Stimulated activated naive CD4-positive, alpha-beta T cell (primary cell): ENCODE measurements at regions not wholly inside any gene's neighbourhood (a gene's known extent, or its start where the extent isn't known, plus 50 kb on each side); places are given as distances from the start of the nearest gene placed in this dataset.
"Not testable (repeated sequence)": the region's sequence is repeated elsewhere in the genome, so short reads cannot be mapped to it uniquely, and the experiment has no call there.

Experiments
- DNase-seq, 6 experiments: peaks; one replicate each; lab custom pipeline; 2025; lab: John Stamatoyannopoulos, UW

DNA sequence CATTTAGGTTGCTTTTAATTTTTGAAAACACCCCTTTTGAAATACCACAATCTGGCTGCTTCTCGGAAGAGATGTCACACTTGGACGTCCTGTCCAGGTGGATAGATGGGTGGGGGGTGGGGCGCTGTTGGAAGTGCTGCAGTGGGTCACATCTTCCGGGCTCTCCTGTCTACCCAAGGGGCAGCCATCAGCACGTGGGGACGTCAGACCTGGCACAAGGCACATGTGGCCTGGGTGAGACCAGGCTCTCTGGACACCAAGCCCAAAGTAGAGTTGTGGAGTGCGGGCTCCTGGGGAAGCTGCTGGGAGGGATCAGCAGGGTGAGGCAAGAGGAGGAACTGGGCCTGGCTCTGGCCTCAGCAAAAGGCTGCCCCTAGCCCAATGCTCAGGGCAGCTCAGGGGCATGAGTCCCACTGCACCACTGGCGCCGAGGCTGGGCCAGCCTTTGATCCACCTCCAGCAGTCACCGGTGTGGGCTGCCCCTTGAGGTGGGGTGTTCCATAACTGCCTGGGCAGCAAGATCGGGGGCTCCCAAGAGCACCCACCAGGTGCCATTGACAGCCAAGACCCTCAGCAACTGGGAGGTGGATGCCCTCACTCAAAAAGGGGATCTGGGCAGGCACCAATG, 68.6 kb upstream of the CCND1 start:
- no peak for DNase-seq

DNA sequence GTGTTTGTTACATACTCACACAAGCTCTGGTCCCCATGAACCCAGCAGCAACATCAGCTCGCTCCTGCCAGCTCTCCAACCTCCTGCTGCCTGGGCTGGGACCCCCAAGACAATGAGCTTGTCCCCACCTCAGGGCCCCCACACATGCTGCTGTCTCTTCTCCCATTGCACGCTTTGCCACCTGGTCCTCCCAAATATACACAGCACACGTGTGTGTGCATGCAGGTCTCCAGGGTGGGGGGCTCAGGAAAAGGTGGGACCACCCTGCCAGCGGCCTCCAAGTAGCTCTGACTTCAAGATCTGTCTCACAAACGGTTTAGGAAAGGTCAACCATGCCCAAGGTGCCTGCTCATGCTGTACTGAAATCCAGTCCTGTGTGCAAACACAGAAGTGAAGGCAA, 68.1 kb upstream of the CCND1 start:
- DNase-seq: no peak

DNA sequence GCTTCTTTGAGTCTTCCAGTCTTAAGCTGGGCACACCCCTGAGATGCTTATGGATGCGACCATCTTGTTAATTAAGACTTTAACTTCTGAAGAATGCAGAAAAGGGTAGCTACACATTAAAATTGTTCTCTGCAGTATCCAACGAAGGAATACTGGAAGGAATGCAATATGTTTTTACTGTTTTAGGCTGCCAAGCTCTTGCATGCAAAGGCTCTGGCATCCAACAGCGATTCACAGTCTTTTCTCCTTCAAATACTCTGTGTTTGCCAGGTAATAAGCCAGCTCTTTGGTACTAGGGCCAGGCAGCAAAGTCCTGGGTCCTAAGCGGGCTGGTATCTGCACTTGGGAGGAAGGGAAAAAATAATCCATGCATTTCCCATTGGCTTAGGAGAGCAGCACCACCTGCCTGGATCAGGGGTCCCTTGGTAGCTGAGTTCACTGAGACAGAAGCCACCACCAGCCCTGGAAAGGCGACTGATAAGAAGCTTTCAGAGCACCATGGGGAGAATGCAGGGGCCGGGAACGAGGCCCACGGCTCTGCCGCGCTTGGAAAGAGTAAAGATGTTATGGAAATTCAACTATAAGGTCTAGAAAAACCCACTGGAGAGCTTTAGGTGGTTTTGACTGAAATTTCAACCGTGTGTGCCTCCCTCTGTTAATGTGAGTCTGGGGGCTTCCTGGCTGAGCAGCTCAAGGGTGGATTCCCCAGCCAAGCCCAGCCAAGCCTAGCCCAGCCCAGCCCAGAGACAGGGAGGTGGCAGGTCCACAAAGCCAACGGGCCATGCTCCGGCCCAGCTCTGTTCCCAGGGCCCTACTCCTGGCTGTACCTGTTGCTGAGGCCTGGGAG, 67.0 kb upstream of the CCND1 start:
- DNase-seq: no peak

DNA sequence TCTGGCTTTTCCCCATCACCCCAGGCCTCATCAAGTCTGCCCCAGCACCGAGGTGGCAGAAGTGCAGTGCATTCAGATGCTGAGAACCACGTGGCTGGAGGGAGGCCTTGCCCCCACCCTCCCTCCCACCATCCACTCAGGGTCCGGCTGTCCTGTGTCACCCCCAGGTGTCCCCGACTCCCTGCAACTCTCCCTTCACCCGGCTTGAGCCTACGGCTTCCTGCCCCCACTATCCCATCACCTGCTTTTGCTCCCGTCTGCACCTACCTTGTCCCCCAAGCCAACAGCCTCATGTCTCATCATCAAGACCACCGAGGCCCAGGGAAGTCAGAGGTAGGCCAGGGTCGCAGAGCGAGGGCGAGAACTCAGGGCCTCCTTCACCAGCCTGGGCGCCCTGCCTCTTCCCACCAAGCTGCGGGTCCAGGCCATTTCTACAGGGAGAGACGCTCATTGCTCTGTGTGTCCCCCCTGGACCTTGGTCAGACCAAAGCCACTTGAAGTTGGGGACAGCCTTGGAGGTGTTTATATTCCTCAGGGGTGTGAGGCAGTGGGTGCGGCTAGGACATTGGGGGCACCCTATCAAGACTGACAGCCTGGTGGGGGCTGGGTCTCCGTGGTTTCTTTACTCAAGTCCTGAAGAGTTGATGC, 66.2 kb upstream of the CCND1 start:
- no peak for DNase-seq

DNA sequence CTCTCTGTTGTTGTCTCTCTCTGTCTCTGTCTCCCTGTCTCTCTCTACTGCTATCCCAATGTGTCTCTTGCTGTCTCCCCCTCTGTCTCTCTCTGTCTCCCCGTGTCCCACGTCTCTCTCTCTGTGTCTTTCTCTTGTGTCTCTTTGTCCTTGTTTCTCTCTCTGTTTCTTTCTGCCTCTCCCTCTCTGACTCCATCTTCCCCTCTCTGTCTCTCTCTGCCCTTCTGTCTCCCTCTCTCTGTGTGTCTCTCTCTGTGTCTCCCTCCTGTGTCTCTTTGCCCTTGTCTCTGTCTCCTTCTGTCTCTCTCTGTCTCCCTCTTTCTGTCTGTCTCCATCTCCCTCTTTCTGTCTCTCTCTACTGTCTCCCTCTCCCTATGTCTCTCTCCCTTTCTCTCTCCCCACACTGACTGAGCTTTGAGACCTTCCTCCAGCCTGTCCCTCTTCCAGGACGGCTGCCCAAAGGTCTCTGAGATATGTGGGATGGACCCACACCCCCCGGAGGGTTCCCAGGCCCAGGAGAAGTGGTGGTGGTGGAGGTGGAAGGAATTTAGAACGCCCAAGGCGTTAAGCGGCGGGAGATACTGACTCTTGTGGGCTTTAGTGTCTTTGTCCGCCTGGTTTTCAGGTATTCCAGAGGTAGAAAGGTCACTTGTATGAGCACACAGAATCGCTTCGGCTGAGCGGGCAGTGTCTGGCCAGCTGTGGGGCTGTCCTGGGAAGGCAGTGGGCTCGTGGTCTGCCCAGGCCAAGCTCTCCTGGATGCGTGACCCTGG, 65.5 kb upstream of the CCND1 start:
- no peak for DNase-seq

DNA sequence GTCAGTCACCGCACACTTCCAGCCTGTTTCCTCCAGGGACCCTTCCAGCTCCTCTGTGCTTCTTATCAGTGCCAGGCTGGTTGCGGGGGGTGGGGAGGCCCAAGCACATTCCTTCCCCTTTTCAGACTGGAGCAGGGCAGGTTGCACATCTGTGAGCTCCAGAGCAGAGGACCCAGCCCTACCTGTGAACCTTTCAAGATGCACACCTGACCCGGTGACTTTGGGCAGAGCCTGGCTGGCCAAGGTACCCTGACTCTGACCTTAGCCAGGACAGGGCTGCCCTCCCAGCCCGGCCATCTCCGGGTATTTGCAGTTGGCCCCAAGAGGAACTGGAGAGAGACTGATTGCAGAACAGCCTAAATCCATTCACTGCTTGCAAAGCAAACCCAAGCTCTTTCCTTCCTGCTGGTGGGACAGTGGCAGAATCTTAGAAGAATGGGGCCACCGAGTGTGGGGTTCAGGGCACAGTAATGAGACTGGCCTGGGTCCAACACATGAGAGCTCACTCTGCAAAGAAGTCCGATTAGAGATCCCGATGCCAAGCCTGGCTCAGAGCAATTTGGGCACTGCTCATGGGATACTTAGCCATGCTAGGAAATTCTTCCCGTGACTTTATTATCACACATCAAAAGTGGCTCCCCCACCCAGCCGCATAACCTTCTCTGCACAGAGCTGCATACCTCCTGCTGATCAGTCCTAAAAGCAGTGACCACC, 64.7 kb upstream of the CCND1 start:
- no peak for DNase-seq

DNA sequence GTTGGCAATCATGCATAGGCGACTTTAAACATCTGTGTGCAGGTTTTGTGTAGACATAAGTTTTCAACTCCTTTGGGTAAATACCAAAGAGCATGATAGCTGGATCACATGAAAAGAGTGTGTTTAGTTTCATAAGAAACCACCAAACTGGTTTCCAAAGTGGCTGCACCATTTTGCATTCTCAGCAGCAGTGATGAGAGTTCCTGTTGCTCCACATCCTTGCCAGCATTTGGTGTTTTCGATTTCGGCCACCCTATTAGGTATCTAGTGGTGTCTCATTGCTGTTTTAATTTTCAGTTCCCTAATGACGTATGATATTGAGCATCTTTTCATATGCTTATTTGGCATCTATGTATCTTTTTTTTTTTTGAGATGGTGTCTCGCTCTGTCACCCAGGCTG, 62.8 kb upstream of the CCND1 start:
- DNase-seq: no peak

DNA sequence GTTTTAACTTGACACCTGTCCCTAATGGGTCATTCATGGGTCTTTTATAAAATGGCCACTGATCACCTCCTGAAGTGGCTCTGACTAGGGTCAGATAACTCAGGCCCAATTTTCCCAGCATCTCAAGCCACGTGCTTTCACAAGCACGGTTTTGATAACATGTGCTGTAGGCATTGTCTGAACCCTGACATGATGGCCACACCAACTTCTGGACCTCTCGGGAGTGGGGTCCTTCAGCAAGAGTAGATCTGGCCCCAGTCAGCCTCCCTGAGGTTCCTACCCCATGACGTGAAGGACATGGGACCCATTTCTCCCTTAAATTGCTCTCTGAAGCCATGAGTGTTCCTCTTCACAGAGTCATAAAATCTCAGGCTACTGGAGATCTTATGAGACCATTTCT, 60.4 kb upstream of the CCND1 start:
- no peak for DNase-seq

DNA sequence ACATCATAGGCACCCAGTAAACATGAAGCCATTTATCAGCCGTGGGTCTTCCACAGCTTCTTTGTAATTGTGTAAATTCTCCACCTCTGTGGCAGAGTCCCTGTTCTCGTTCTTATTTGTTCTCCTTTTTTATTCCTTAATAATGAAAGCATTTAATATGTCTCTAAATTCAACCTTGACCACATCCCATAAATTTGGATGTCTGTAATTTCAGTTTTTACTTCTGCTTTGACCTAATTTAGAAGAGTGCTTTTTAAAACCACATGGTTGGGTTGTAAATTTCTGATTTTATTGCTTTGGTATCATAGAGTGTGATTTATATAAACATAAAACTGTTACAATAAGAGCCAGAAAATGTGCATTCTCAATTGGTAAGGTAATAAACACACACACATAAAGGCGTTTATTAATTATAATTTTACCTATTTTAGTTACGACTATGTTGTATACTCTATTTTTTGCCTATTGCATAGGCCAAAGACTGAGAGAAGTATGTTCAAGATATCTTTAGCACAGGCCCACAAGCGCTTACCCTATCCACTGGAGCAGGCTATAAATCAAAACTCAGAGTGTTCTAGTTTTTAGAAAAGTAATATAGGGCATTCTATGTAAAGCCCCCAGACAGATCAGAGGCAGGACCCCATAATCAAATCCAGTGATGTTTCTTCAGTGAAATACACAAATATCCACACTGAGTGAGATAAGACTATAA, 58.0 kb upstream of the CCND1 start:
- no peak for DNase-seq

DNA sequence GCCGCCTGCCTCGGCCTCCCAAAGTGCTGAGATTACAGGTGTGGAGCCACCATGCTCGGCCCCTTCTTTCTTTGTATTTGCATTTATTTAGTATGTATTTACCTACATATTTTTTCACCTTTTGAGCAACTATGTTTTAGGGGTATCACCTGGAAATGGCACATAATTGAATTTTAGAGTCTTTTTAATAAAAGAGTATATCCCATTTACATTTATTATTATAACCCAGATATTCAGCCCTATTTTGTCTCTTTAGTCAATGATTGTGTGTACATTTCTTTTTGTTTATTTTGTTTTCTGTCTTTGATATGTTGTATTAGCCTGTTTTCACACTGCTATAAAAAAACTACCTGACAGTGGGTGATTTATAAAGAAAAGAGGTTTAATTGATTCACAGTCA, 56.8 kb upstream of the CCND1 start:
- no peak for DNase-seq

DNA sequence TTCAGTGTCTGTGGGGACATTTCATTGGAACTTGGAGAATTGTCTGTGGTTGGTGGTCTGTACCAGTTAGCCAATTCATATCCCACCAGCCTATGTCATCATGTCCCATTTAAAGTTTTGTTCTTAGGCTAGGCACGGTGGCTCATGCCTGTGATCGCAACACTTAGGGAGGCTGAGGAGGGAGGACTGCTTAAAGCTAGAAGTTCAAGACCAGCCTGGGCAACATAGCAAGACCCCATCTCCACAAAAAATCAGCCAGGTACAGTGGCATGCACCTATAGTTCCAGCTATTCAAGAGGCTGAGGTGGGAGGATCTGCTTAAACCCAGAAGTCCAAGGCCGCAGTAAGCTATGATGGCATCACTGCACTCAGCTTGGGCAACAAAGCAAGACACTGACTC, 55.6 kb upstream of the CCND1 start:
- DNase-seq: no peak

DNA sequence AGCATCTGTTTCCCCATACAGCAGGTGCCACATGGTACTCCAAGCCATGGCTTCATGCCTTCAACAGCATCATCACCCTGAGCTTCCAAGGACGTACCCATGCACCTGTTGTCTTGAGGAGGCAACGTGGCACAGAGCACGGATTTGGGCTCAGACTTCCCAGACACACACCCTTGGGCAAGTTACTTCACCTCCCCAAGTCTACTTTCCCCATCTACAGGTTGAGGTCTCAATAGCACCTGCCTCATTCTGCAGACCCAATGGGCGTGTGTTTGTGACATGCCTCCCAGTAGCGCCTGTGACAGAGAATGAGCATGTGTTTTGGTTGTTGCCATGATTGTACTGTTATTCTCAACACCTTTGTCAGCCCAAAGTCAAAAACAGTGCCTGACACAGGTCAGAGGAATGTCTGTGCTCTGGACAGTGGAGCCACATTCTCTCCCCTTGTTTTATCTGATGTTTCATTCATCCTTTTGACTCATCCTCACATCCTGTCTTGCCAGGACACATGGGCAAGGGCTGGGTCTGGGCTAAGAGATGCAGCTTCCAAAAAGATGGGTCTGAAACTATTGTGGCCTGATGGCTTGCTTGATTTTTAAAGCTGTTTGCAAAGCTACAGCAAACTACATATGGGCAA, 53.4 kb upstream of the CCND1 start:
- no peak for DNase-seq

DNA sequence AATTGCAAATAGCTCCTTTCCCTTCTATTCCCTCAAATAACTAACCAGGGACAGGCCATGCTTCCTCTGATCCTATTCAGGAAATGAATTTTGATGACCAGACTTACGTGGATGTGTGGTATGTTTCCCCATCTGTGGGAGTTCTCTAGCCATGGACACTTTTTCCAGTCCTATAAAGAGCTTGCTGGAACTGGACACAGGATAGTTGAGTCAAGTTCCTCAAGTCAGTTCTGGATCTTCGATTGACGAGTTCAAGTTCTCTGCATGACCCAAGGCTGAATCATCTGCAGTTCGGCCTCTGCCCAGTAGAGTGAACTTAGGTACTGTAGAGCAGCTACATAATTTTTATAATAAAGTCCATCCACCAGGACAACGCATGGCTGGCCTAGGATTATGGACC, 52.7 kb upstream of the CCND1 start:
- DNase-seq: no peak

DNA sequence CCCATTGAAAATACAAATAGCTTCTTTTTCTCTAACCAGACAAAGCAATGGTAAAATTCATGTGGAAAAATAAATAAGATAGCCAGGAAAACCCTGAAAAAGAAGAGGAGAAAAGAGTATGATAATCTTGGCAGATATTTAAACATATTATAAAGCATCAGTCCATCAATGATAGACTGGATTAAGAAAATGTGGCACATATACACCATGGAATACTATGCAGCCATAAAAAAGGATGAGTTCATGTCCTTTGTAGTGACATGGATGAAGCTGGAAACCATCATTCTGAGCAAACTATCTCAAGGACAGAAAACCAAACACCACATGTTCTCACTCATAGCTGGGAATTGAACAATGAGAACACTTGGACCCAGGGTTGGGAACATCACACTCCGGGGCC, 50.9 kb upstream of the CCND1 start:
- not testable (repeated sequence) for DNase-seq
